Esophagus (tissue), 2 donors: ENCODE measurements at regions not wholly inside any gene's neighbourhood (a gene's known extent, or its start where the extent isn't known, plus 50 kb on each side); places are given as distances from the start of the nearest gene placed in this dataset.

Source experiments
- H3K27ac ChIP-seq, 2 donors: one replicate each; pipeline ENCODE4 v1.5.1; 2013; ENCODE audit warnings: low read depth in 2 of 2, mild to moderate bottlenecking in 2 of 2, inconsistent platforms in 1 of 2, low read length in 1 of 2, moderate library complexity in 1 of 2
- H3K27me3 ChIP-seq, 2 donors: one replicate each; pipeline ENCODE4 v1.6.1; 2013; ENCODE audit warnings: low read length in 2 of 2, control low read depth in 1 of 2, mild to moderate bottlenecking in 1 of 2; ENCODE audit not compliant: insufficient read depth in 2 of 2, control insufficient read depth in 1 of 2
- H3K36me3 ChIP-seq, 2 donors: one replicate each; pipeline ENCODE4 v1.6.1; 2013; ENCODE audit warnings: low read length in 1 of 2; ENCODE audit not compliant: control insufficient read depth in 2 of 2, insufficient read depth in 2 of 2
- H3K4me1 ChIP-seq, 2 donors: one replicate each; pipeline ENCODE4 v1.6.1; 2013; ENCODE audit warnings: low read length in 1 of 2; ENCODE audit not compliant: control insufficient read depth in 2 of 2, insufficient read depth in 2 of 2
- H3K4me3 ChIP-seq, 2 donors: one replicate each; pipeline ENCODE4 v1.5.1; 2013; ENCODE audit warnings: low read length in 2 of 2, mild to moderate bottlenecking in 2 of 2, low read depth in 1 of 2, moderate library complexity in 1 of 2
- H3K9me3 ChIP-seq, 2 donors: one replicate each; pipeline ENCODE4 v1.6.1; 2013; ENCODE audit warnings: mild to moderate bottlenecking in 2 of 2, low read depth in 1 of 2, low read length in 1 of 2, moderate library complexity in 1 of 2; ENCODE audit not compliant: control insufficient read depth in 2 of 2, insufficient read depth in 1 of 2
- WGBS, 2 donors: extraction: QIAGEN DNeasy Blood & Tissue Kit; methylation state at CpG; one replicate each; pipeline ENCODE4 v1.1.7; 2013; 5-methylcytosine and 5-hydroxymethylcytosine counted together
- donor health status: healthy with polysubstance abuse.
- donor health status: Bipolar disorder and iron deficiency.

- WGBS, 2 donors, result 33 to 42% methylated on average over 9 of the region's 9 CpGs
- no peak overlapping the region for H3K27ac ChIP-seq
- H3K4me1 ChIP-seq, result no peaks in the 10 kb centered on the region
Observed at GRCh38 chr15:36527235-36528162, 51.9 kb upstream of the CDIN1 start.

GRCh38 chr15:36529296-36530011, 50.0 kb upstream of the CDIN1 start:
- Histone ChIP-seq H3K4me1 (no peaks in the 10 kb centered on the region), H3K27ac (no peak overlapping the region), H3K9me3 (no peaks in the 10 kb centered on the region), H3K36me3 (no peaks in the 10 kb centered on the region), H3K27me3 (no peaks in the 10 kb centered on the region), H3K4me3 (no peak overlapping the region)
- WGBS, 2 donors, result 58 to 61% methylated on average over 7 of the region's 7 CpGs

More at GRCh38 chr15:36527235-36528162, 51.9 kb upstream of the CDIN1 start:
- Histone ChIP-seq H3K36me3 (no peaks in the 10 kb centered on the region), H3K4me3 (no peak overlapping the region), H3K27me3 (no peaks in the 10 kb centered on the region), H3K9me3 (no peaks in the 10 kb centered on the region)
